D721Med (cell line): ENCODE measurements at regions not wholly inside any gene's neighbourhood (a gene's known extent, or its start where the extent isn't known, plus 50 kb on each side); places are given as distances from the start of the nearest gene placed in this dataset.
A peak's percentile ranks its signal among the peaks of the same experiment; 100 is the strongest.

Experiments
- DNase-seq: peaks from one replicate; pipeline ENCODE4 v3.0.0; 2011; ENCODE audit warnings: low spot score; ENCODE audit not compliant: insufficient read length
- FAIRE-seq: peaks from 2 replicates; lab custom pipeline; 2011; peaks lifted over from hg19 to GRCh38; lab: Jason Lieb, UNC
- TF ChIP-seq, protein P1 (sequence below): IDR thresholded peaks from 2 replicates; pipeline ENCODE4 v1.5.1; 2012; ENCODE audit warnings: mild to moderate bottlenecking, control low read depth; ENCODE audit not compliant: insufficient read depth; ENCODE audit errors: missing control alignments

DNA sequence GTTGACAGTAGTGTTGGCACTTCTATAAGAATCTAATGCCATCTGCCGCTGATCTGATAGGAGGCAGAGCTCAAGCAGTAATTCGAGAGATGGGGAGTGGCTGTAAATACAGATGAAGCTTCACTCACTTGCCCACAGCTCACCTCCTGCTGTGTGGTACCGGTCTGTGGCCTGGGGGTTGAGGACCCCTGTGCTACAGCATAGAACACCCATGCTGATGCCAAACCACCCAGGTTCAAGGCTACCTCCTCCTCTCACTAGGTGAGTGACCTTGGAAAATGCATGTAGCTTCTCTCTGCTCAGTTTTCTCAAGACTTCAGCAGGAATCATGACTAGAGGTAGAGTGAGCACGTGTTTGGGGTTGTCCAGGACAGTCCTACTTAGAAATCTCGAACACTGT, 263.4 kb downstream of the SH3BP4 start:
- TF ChIP-seq, protein P1, sequence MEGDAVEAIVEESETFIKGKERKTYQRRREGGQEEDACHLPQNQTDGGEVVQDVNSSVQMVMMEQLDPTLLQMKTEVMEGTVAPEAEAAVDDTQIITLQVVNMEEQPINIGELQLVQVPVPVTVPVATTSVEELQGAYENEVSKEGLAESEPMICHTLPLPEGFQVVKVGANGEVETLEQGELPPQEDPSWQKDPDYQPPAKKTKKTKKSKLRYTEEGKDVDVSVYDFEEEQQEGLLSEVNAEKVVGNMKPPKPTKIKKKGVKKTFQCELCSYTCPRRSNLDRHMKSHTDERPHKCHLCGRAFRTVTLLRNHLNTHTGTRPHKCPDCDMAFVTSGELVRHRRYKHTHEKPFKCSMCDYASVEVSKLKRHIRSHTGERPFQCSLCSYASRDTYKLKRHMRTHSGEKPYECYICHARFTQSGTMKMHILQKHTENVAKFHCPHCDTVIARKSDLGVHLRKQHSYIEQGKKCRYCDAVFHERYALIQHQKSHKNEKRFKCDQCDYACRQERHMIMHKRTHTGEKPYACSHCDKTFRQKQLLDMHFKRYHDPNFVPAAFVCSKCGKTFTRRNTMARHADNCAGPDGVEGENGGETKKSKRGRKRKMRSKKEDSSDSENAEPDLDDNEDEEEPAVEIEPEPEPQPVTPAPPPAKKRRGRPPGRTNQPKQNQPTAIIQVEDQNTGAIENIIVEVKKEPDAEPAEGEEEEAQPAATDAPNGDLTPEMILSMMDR: peak; percentile 3
- FAIRE-seq (no peak), DNase-seq (no peak)

DNA sequence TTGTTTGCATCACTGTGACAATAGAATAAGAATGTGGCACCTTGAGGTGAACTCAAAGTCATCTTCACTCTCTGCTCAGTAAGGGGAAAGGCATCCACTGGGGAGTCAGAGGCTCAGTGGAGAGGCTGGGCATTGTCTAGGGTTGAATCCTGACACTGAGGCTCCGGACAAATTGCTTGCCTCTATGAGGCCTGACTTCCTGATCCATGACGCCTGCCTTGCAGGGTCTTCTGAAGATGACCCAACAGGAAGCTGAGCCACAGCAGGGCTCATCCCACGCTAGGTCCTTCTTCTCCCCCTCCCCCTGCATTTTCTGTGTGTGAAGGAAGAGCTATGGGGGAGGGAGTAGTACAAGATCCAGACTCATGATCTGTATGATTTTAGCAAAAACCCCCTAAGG, 265.1 kb downstream of the SH3BP4 start:
- TF ChIP-seq, protein P1: no peak
- DNase-seq (no peak), FAIRE-seq (no peak)

DNA sequence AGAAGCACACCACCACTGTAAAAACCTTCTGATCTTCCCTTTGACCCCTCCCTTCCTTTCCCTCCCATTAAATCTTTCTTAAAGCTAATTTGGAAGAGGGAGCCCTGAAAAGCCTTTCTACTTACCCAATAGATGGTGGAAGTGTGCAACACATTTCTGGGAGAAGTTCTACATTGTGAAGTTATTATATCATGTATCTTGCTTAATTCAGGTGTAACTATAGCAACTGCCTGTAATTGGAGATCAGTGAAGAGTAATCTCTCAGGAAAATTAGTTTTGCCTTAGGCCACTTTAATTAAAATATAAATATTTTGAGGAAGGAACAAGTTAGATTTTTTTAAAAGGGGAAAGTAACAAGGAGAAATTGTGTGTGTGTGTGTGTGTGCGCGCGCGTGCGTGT, 266.0 kb downstream of the SH3BP4 start:
- DNase-seq: no peak
- FAIRE-seq: no peak
- TF ChIP-seq, protein P1: no peak

DNA sequence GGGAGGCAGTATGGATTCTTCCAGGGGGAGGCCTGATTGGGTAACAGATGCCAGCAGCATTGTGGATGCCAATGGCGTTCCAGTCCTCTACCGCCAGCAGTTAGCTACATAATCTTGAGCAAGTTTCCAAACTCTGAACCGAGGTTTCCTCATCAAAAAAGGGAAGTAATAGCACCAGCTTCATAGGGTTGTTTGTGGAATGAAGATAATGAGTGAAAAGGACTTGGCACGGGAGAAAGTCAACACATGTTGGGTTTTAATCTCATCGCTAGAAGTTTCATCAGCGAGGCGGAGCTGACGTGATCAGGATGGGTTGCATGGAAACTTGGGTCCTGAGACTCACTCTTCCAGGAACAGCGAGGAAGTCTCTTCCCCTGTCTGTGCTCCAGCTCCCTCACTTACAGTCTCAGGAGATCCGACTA, 266.7 kb downstream of the SH3BP4 start:
- DNase-seq (no peak), FAIRE-seq (no peak)
- TF ChIP-seq, protein P1: no peak

DNA sequence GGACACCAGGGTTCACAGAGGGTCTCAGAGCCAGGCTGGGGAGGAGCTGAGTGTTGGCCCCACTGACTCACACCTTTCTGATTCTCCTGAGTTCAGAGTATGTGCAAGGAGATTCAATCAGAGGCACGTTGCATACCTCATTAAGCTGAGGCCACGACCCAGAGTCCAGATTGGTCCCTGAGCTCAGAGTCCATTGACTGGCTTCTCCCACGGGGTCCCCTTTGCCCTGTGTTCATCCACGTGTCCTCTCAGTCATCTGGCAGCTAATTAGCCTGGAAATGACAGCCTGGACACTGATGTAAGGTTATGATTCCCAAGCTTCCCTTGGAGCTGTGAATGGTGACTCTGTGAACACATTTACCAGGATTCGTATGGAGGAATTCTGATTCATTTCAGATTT, 267.2 kb downstream of the SH3BP4 start:
- no peak for FAIRE-seq

DNA sequence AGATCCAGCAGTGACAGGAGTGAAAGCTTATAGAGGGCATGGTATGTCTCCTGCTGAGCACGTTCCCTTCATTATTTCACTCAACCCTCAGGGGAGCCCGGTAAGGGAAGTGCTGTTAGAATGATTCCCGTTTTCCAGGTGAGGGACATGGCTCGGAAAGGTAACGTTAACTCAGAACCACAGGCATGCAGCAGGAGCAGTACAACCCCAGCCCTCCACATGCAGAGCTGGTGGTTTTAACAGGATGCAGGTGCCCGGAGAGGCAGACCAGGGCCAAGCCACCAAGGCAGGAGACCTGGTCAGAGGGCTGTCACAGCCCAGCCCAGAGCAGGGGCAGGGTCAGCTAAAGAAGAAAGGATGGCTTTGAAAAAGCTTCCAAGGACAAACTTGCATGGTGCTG, 268.5 kb downstream of the SH3BP4 start:
- TF ChIP-seq, protein P1: no peak
- no peak for DNase-seq
- no peak for FAIRE-seq

More for the DNA sequence above, 267.2 kb downstream of the SH3BP4 start:
- DNase-seq: no peak
- TF ChIP-seq, protein P1: no peak

DNA sequence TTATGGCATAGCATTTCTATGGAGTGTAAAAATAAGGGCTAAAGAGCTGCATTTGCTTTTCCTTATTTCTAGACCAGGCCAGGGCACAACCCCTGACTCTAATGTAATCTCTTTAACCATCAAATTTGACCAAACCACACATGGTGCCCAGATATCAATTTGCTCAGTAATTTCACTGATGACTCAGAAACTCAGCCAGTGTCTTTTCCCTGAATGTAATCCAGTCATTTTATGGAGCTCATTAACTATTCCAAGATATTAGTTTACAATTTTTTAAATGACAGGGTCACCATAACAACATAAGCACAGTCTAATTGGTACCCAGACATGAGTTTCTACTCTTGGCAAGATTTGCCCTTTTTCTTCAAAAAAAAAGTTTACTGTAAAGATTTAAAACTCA, 270.8 kb upstream of the AGAP1 start:
- FAIRE-seq (no peak), DNase-seq (no peak)
- TF ChIP-seq, protein P1: no peak
